ENCODE measurements at regions not wholly inside any gene's neighbourhood (a gene's known extent, or its start where the extent isn't known, plus 50 kb on each side); places are given as distances from the start of the nearest gene placed in this dataset.
"Not testable (repeated sequence)": the region's sequence is repeated elsewhere in the genome, so short reads cannot be mapped to it uniquely, and the experiment has no call there.

DNA sequence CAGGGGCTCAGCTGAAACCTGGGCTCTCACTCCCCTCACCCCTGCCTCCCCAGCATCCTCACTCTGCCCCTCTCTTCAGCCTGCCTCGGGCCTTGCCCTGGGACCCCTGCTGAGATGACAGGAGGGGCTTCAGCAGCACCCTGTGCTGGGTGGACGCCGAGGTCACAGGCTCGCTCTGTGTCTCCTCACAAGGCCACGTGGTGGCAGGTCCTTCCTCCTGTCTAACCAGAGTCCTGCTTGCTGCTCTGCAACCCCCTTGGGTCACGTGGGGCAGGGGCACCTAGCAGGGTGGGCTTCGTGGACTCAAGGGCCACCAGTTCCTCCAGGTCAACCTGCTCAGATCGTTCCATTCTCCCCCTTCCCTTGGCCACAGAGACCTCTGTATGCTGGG is 90.4 kb downstream of the TMEM121 start:
- Histone ChIP-seq H3K4me3 (no peak overlapping the region), H3K9me3 (no peaks in the 10 kb centered on the region), H3K27ac (no peak overlapping the region), H3K27me3 (no peaks in the 10 kb centered on the region), H3K4me1 (peaks cover 0 to 6% (median 0%) of the 10 kb centered on the region in 3 donors), H3K36me3 (no peaks in the 10 kb centered on the region)
- no peak for DNase-seq
- TF ChIP-seq POLR2A (IDR thresholded peaks at IDR 0.05): no peak
- TF ChIP-seq, protein P1, sequence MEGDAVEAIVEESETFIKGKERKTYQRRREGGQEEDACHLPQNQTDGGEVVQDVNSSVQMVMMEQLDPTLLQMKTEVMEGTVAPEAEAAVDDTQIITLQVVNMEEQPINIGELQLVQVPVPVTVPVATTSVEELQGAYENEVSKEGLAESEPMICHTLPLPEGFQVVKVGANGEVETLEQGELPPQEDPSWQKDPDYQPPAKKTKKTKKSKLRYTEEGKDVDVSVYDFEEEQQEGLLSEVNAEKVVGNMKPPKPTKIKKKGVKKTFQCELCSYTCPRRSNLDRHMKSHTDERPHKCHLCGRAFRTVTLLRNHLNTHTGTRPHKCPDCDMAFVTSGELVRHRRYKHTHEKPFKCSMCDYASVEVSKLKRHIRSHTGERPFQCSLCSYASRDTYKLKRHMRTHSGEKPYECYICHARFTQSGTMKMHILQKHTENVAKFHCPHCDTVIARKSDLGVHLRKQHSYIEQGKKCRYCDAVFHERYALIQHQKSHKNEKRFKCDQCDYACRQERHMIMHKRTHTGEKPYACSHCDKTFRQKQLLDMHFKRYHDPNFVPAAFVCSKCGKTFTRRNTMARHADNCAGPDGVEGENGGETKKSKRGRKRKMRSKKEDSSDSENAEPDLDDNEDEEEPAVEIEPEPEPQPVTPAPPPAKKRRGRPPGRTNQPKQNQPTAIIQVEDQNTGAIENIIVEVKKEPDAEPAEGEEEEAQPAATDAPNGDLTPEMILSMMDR (IDR thresholded peaks at IDR 0.05): no peak
- 53 to 61% methylated on average over 8 of the region's 8 CpGs for WGBS, 2 donors
- intact Hi-C loops (cut with DNase I): no loop called here

DNA sequence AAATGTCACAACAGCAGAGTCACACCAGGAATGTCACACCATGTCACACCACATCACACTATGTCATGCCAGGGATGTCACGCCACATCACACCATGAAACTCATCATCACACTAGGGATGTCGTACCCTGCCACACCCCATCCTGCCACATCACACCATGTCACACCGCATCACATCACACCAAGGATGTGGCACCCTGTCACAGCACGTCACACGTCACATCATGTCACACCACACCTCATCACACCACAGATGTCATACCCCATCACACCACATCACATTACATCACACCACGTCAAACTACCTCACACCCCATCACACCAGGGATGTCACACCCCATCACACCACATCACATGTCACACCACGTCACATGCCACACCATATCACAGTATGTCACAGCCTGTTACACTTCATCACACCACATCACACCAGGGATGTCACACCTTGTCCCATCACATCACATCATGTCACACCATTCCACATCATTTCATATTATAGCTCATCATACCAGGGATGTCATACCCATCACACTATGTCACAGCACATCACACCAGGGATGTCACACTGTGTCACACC is 90.9 kb downstream of the TMEM121 start:
- Histone ChIP-seq H3K36me3 (no peaks in the 10 kb centered on the region), H3K4me3 (no peak overlapping the region), H3K9me3 (no peaks in the 10 kb centered on the region), H3K27ac (no peak overlapping the region), H3K4me1 (peaks cover 0 to 10% (median 0%) of the 10 kb centered on the region in 3 donors), H3K27me3 (no peaks in the 10 kb centered on the region)
- DNase-seq: no peak
- intact Hi-C loops (cut with DNase I): no loop called here
- WGBS, 2 donors: 75 to 77% methylated on average over 7 of the region's 7 CpGs
- TF ChIP-seq POLR2A (IDR thresholded peaks at IDR 0.05): no peak
- TF ChIP-seq, protein P1 (IDR thresholded peaks at IDR 0.05): no peak

DNA sequence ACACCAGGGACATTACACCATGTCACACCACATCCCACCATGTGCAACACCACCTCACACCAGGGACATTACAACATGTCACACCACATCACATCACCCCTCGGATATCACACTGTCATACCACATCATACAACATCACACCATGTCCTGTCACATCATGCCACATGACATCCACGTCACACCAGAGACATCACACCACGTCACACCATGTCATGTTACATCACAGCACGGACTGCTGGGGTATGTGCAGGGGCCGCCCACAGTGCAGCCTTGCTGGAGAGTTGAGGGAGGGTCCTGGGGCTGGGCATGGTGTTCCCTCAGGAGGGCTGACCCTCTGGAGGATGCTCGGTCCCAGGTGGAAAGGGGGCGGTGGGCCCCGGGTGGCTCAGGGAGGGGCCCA is 91.4 kb downstream of the TMEM121 start:
- 0% methylated on average over 1 of the region's 8 CpGs for WGBS, 2 donors
- H3K4me1 ChIP-seq; H3K9me3 ChIP-seq; DNase-seq; intact Hi-C loops (cut with DNase I); H3K27me3 ChIP-seq; H3K36me3 ChIP-seq; H3K4me3 ChIP-seq; H3K27ac ChIP-seq: not testable (repeated sequence)

DNA sequence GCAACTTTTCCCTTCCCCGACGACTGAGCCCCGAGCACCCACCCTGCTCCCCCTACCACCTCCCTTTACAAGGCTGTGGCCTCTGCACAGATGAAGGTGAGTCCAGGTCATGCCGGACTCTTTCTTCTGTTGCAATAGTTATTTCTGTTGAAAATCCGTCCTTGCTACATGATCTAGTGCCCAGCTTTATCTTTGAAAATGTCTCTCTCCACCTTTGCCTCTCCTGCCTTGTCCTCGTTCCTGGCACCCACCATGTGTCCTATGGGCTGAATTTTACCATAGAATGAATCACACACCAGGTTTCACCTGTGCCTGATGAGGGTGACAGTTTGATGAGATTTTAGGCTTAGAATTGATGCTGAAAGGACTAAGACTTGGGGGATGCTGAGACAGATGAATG is 92.9 kb downstream of the TMEM121 start:
- H3K4me3 ChIP-seq; H3K27me3 ChIP-seq; H3K9me3 ChIP-seq; H3K4me1 ChIP-seq; DNase-seq; H3K27ac ChIP-seq; intact Hi-C loops (cut with DNase I); H3K36me3 ChIP-seq: not testable (repeated sequence)
- WGBS, 2 donors: 55 to 60% methylated on average over 3 to 4 of the region's 6 CpGs

DNA sequence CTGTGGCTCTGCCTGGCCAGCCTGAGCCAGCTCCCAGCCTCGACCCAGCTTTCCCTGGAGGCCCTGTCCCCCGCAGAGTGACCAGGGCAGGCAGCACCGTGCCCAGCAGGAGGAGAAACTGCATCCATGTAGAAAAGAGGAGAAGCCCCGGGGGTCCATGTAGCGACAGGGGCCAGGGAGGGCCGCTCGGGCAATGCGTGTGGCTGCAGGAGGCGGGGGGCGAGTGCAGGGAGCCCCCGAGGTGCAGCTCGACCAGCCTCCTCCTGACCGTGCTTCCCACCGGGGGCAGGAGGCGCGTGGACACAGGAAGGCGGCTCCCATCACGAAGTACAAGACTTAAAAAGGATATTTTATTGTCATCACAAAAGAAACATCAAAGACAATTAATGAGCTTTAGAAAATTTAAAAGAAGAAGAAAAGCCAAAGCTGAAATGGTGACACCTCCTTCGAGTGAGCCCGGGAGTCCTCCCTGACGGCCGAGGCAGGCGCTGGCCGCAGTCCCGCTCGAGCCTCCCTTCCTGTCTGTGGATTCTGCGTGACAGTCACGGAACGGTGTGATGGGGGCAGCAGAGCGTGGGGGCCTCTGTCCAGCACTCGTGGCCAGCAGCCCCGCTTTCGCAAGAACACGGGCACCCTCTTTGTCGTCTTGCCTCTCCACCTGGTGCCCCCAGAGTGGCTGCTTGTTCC is 93.9 kb downstream of the TMEM121 start:
- H3K36me3 ChIP-seq; H3K27me3 ChIP-seq; H3K4me3 ChIP-seq; intact Hi-C loops (cut with DNase I); H3K4me1 ChIP-seq; DNase-seq; H3K9me3 ChIP-seq: not testable (repeated sequence)
- peak overlapping the region in 1 of 4 donors; percentile 36 for H3K27ac ChIP-seq
- 40 to 76% methylated on average over 3 to 21 of the region's 35 CpGs for WGBS, 2 donors

DNA sequence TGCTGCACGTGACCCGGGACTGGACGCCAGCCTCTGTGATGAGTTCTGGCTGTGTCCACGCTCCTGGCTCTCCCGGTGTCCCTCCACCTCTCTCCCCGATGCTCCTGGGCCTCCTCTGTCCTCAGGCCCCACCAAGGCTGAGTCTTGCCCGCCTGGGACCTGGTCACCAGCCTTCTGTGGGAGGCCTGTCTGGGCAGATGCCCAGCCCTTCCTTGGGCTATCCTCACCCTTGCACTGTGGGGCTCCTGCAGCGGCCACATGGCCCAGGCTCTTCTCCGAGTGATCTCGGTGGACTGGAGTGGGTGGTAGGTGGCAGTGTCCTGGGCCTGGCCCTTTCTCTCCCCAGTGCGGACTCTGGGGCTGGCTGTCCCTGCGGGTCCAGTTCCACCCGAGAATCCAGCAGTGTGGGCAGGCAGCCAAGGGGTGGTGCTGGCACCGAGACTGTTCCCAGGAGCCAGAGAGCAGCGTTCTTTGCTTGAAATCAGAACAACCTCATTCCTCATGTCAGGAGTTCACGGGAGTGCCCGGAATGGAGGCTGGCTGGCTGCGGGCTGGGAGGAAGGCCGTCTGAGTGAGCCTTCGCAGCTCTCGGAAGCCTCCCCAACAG is 94.6 kb downstream of the TMEM121 start:
- 87% methylated on average over 3 of the region's 21 CpGs; no CpG with 5 or more reads in 1 of the 2 donors for WGBS, 2 donors
- DNase-seq; H3K4me3 ChIP-seq; H3K9me3 ChIP-seq; intact Hi-C loops (cut with DNase I); H3K4me1 ChIP-seq; H3K27me3 ChIP-seq; H3K36me3 ChIP-seq: not testable (repeated sequence)
- H3K27ac ChIP-seq: peak overlapping the region in 1 of 4 donors; percentile 54

DNA sequence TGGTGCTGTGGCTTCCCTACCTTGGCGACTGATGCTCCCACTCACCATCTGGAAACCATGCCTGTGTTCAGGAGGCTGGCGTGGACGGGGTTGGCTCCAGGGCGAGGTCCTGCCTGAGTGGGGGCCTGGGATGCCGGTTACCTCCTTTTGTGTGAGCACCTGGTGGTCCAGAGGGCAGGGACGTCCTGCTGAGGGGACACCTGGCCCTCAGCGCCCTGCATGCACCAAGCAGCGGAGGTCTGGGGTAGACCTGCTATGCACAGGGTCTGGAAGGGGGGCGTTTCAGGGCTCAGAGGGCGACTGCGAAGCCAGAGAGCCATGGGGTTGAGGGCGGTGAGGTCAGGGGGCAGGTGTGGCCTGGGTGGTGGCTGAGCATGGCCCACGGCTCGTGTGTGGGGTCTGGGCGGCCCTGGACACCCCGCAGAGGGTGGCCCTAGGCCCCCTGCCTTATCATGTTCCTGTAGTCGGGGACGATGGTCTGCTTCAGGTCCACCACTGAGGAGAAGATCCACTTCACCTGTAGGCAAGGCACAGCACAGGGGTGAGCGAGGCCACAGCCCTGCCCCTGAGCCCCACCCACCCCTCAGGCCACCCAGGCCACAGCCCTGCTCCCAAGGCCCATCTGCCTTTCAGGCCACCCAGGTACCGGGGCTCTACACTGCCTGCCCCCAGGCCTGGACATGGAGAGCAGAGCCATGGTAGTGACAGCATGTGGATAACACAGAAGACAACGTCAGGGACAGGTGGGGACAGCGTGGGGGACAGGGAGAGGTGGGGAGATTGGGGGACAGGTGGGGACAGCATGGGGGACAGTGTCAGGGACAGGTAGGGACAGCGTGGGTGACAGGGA is 95.3 kb downstream of the TMEM121 start:
- H3K36me3 ChIP-seq; H3K4me3 ChIP-seq; H3K4me1 ChIP-seq; H3K9me3 ChIP-seq; H3K27me3 ChIP-seq; DNase-seq; intact Hi-C loops (cut with DNase I): not testable (repeated sequence)
- H3K27ac ChIP-seq: peak overlapping the region in 1 of 4 donors; percentile 54
- WGBS, 2 donors: 56 to 57% methylated on average over 1 to 4 of the region's 23 CpGs
